ENCODE measurements at regions not wholly inside any gene's neighbourhood (a gene's known extent, or its start where the extent isn't known, plus 50 kb on each side); places are given as distances from the start of the nearest gene placed in this dataset.

GRCh38 chr5:118450554-118451332 lies 537.6 kb downstream of the DTWD2 start:
- DNase-seq (ENCODE audit: low read depth, low spot score) (no peak), FAIRE-seq (no peak)
- Histone ChIP-seq H3K4me2 (ENCODE audit: control insufficient read depth, extremely low read depth, insufficient read depth, low read depth, low read length) (no peak overlapping the region), H2AFZ (ENCODE audit: control insufficient read depth, low read length) (no peak overlapping the region), H4K20me1 (ENCODE audit: control insufficient read depth, extremely low read depth, insufficient read depth, low read length) (no peaks in the 10 kb centered on the region), H3K36me3 (ENCODE audit: control insufficient read depth in 2 of 2, extremely low read depth in 1 of 2, insufficient read depth in 2 of 2, low read length in 2 of 2) (no peaks in the 10 kb centered on the region), H3K9me1 (ENCODE audit: control insufficient read depth, extremely low read depth, insufficient read depth, low read length) (no peaks in the 10 kb centered on the region), H3K79me2 (ENCODE audit: control insufficient read depth, insufficient read depth, low read length) (no peaks in the 10 kb centered on the region), H3K27me3 (ENCODE audit: control insufficient read depth, extremely low read depth, insufficient read depth, low read length) (no peaks in the 10 kb centered on the region), H3K9ac (ENCODE audit: control insufficient read depth, extremely low read depth, insufficient read depth, low read length) (no peak overlapping the region), H3K27ac (ENCODE audit: control insufficient read depth, insufficient read depth, low read length) (no peak overlapping the region), H3K9me3 (ENCODE audit: control insufficient read depth, low read depth, low read length) (no peaks in the 10 kb centered on the region), H3K4me1 (ENCODE audit: control insufficient read depth, extremely low read depth, insufficient read depth, low read length) (no peaks in the 10 kb centered on the region), H3K4me3 (ENCODE audit: control insufficient read depth in 2 of 3, extremely low read depth in 1 of 3, insufficient read depth in 2 of 3, low read depth in 1 of 3, low read length in 3 of 3) (no peak overlapping the region)
- no peak for TF ChIP-seq EZH2 (IDR thresholded peaks at IDR 0.05; ENCODE audit: low read length)
- TF ChIP-seq CTCF (optimal IDR thresholded peaks at IDR 0.05 in 1 of 3, IDR thresholded peaks at IDR 0.05 in 1 of 3, conservative IDR thresholded peaks at IDR 0.05 in 1 of 3; ENCODE audit: extremely low read depth in 1 of 3, insufficient read depth in 2 of 3, low read length in 3 of 3), result no peak
- dilution Hi-C loops (cut with MboI; ENCODE audit: extremely low pct_ligation_motif_present, low sequenced_read_pairs), result no loop called here

GRCh38 chr5:118447350-118447749 lies 541.0 kb downstream of the DTWD2 start:
- dilution Hi-C loops (cut with MboI; ENCODE audit: extremely low pct_ligation_motif_present, low sequenced_read_pairs), result no loop called here
- H2AFZ ChIP-seq (ENCODE audit: control insufficient read depth, low read length), result no peak overlapping the region
- H3K9ac ChIP-seq (ENCODE audit: control insufficient read depth, extremely low read depth, insufficient read depth, low read length), result no peak overlapping the region
- no peak for FAIRE-seq
- no peak overlapping the region for H3K27ac ChIP-seq (ENCODE audit: control insufficient read depth, insufficient read depth, low read length)
- no peak for DNase-seq (ENCODE audit: low read depth, low spot score)
- no peaks in the 10 kb centered on the region for H3K9me3 ChIP-seq (ENCODE audit: control insufficient read depth, low read depth, low read length)
- H3K4me1 ChIP-seq (ENCODE audit: control insufficient read depth, extremely low read depth, insufficient read depth, low read length), result no peaks in the 10 kb centered on the region
- TF ChIP-seq EZH2 (IDR thresholded peaks at IDR 0.05; ENCODE audit: low read length) (no peak), CTCF (optimal IDR thresholded peaks at IDR 0.05 in 1 of 3, IDR thresholded peaks at IDR 0.05 in 1 of 3, conservative IDR thresholded peaks at IDR 0.05 in 1 of 3; ENCODE audit: extremely low read depth in 1 of 3, insufficient read depth in 2 of 3, low read length in 3 of 3) (no peak)
- H3K27me3 ChIP-seq (ENCODE audit: control insufficient read depth, extremely low read depth, insufficient read depth, low read length), result no peaks in the 10 kb centered on the region
- H3K9me1 ChIP-seq (ENCODE audit: control insufficient read depth, extremely low read depth, insufficient read depth, low read length), result no peaks in the 10 kb centered on the region
- no peaks in the 10 kb centered on the region for H3K79me2 ChIP-seq (ENCODE audit: control insufficient read depth, insufficient read depth, low read length)
- H3K36me3 ChIP-seq (ENCODE audit: control insufficient read depth in 2 of 2, extremely low read depth in 1 of 2, insufficient read depth in 2 of 2, low read length in 2 of 2), result no peaks in the 10 kb centered on the region
- no peak overlapping the region for H3K4me2 ChIP-seq (ENCODE audit: control insufficient read depth, extremely low read depth, insufficient read depth, low read depth, low read length)
- H4K20me1 ChIP-seq (ENCODE audit: control insufficient read depth, extremely low read depth, insufficient read depth, low read length), result no peaks in the 10 kb centered on the region
- H3K4me3 ChIP-seq (ENCODE audit: control insufficient read depth in 2 of 3, extremely low read depth in 1 of 3, insufficient read depth in 2 of 3, low read depth in 1 of 3, low read length in 3 of 3), result no peak overlapping the region

Measured in keratinocyte (primary cell).